Hippocampal formation (tissue), 2 donors: ENCODE measurements at regions not wholly inside any gene's neighbourhood (a gene's known extent, or its start where the extent isn't known, plus 50 kb on each side); places are given as distances from the start of the nearest gene placed in this dataset.
A peak's percentile ranks its signal among the peaks of the same experiment; 100 is the strongest.

Source experiments
- DNase-seq, 2 donors: peaks; one replicate each; lab custom pipeline; 2025; lab: John Stamatoyannopoulos, UW

DNA sequence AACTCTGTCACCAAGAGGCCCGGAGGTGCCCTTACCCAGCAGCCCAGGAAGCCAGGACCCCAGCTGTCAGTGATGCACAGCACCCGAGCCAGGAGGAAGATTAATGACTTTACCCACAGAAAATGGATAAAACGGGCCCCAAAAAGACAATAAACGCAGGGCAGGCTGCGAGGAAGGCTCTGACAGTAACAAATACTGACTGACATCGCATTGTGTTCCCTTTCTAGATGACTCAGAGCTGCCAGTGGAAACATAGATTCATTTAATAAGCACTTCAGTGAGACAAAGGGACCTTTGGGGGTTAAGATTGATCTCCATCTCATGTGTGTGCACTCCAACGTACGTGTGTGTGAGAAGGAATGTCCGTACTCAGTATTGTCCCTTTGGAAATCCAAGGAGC, 225.3 kb upstream of the PPP2R3A start:
- no peak for DNase-seq

DNA sequence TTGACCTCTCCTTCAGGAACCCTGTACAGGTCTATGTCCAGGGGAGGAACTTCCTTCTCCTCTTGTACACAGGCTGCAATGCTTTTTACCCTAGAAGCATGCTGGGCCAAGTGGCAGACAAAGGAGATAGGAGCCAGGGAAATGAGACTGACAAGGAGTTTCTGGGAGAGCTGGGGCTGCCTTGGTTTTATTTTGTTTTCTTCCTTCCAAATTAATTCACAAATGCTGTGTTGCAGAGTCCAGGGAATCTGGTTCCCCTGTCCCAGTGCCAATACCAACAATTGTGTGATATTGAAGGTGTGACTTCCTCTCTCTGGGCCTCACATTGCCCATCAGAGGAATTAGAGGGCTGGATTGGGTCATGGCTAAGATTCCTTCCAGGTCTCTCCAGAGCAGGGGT, 224.8 kb upstream of the PPP2R3A start:
- DNase-seq: no peak

DNA sequence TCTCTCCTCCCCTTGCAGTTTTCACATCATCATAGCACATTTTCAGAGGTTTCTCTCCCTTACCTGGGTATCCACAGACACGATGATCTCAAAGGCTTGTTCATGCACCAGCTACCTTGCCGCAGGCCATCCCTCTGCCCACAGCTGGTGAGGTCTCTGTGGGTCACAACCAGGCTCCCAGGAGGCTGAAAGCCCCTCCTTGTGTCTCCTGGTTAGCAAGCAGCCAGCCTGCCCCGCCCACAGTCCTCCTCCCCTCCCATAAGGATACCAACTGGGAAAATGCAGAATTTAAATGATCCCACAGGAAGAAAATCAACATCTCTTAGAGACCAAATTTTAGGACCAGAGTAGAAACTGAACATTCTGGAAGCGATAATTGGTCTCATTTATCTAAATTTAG, 213.5 kb upstream of the PPP2R3A start:
- no peak for DNase-seq

DNA sequence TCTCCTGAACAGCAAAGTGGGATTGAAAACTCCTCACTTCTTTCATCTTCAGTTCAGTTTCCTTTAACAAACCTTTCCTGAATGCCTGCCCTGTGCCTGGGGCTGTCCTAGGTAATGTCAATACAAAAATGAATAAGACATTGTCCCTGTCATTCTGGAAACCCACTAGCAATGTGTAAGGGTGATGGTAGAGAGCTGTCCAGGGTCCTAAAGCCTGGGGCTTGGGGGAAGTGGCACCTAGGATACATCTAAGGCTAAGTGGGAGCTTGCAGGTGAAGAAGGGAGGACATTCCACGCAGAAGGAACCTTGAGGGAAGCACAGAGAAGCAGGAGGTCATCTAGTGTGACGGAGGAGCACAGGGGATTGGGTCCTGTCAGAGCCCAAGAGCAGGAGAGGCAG, 212.7 kb upstream of the PPP2R3A start:
- no peak for DNase-seq

DNA sequence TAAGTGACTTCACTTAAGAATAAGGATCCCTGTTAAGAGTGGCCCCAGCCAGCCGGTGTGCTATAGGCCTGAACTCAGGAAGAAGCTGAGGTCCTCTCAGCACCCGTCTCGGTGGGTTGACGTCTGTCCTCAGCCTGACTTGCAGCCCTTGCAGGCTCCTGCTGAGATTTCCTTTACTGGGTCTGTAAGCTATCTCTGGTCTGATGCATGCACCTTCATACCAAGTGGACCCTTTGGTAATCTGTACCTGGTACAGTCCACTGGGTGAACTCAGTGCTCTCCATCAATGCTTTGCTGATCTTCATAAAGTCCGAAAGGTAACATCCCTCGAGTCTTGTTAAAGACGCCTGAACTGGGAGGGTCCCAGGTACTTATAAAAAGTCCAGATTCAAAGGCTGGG, 212.0 kb upstream of the PPP2R3A start:
- no peak for DNase-seq

DNA sequence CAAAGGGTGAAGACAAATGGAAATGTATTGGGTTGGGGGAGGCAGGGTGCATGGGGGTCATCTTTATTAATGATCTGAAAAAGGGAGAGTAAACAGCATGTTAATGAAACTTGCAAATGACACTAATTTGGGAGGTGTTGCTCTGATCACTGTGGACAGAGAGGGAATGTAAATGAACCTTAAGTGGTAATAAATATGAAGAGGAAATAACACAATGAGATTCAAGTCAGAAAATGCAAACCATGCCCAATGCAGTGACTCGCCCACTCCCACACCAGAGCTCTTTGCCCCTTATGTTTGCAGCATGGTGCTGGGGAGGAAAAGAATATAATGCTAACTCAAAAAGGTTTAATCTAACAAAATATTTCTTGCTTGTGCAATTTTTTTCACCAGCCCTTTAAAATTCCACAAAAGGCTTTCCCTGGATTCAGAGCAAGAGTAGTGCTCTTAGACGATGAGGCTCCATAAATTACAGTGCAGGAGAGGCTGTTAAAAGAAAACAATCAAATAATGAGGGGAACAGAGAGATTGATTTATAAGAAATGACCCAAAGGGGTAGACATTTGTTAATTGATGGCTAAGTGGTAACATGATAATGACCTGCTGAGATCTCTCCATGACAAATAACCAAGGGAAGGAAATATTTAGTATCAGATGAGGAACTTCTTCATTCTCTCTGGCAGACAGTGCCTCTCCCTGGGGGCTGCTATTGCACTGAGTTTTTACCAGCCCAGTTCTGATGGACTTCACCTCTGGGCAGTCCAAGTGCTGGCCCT, 210.0 kb upstream of the PPP2R3A start:
- no peak for DNase-seq

DNA sequence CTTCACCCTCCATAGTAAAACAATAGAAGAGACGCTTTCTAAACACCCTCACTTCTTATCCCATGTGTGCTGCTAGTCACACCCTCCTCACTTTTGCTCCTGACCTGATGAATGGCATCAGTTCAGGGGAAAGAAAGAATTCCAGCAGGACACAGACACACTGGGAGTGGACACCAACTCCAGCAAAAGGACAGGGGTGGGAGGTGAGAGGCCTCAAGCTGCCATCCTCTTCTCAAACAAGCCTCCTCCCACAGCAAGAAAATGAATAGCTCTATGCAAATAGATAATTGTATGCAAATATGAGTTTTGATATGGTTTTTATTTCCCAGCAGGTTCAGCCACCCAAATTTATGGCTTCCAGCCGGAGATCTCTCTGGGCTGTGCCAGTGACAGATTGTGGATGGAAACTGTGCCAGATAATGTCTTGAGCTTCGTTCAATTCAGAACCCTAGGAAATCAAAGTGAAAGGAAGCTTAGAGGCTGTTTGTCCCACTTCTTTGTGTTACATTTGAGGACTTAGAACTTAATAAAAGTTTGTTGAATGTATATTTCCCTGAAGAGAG, 209.3 kb upstream of the PPP2R3A start:
- DNase-seq: no peak

DNA sequence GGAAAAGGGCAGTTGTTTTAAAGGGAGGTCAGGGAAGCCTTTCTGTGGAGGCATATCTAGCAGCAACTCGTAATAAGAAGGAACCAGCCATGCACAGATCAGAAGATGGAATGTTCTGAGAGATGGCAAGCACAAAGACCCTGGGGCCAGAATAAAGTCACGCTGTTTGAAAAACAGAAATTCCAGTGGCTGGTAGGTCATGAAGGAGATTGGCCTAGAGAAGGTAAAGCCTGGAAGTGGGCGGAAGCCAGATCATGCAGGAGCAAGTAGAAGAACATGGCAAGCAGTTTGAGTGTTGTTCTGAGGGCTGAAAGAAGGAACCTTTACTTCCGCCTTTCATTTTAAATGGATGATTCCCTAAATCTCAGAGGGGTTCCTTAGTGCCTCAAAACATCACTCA, 208.1 kb upstream of the PPP2R3A start:
- DNase-seq: no peak

DNA sequence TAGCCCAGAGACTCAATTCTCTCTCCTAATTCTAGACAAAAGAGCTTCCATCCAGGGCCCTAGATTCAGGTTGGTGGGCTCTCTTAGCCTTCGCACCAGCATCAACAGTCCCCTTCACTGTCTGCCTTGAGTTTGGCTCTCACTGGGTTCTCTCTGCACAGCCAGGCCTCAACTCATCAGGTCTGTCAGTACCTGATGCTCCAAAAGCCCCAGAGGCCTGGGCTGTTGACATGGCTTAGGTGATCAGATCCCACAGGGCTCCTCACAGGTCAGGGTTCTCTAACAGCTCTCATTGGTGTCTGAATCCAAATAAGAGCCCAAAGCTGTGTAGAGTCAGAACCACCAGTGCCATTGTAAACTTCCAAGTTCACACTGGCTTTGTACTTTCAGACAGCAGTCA, 206.6 kb upstream of the PPP2R3A start:
- DNase-seq: no peak

DNA sequence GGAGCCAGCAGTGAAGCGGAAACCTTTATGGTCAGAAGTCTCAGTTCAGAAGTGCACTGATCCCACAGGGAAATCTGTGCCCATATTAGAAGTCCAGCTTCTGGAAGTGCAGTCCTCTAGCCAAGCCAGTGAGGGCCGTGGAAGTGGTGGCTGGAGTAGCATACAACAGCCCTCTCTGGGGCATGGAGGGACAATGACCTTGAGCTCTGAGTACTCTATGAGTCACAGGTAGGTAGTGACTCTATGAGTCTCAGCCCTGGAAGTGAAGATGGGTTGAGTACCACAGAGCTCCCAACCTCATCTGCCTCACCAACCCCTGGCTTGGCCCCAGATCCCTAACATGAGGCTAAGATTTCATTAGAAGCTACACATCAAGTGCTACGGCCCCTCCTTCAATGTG, 205.9 kb upstream of the PPP2R3A start:
- DNase-seq: no peak

DNA sequence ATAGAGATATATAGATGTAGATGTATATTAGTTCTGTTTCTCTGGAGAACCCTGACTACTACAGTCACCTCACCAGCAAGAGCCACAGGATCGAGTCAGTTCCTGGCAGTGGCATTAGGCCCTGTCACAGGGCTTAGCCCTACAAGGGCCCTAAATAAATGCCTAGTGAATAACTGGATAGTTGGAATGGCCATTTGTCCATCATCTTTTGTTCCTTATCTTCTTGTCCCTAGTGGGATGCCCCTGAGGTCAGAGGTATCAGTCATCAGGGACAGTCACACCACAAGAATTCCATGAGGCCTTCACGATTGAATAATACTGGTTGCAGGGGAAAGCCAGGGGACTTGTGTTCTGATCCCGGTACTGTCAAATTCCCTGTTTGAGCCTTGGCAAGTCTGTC, 204.9 kb upstream of the PPP2R3A start:
- no peak for DNase-seq

DNA sequence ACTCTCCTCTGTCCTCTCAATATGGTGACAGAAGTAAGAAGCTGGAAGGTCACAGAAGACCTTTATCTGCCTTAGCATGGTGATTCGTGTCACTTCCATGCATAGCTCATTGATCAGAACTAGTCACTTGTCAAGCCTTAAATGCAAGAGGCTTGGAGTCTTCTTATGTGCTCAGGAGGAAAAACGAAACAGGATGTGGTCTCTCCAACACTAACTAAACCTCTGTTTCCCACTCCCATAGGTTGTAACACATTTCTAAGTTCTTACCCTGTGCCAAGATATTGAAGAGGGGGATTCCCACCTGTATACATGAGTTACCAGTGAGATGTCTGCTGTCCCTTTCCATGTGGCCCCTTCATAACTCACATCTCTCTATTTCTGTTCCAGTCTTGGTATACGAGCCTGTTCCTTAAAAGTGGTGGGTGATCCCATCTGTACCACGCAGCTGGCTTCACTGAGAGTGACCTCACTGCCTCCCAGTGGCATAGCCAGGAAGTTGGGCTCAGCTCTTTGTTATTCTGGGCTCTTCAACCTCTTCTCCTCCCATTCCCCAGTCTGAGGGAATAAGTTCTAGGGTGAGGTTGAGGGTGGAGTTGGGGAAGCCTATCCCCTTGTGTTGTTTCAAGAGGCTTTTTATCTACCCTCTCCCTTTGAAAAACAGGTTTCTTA, 203.2 kb upstream of the PPP2R3A start:
- no peak for DNase-seq

DNA sequence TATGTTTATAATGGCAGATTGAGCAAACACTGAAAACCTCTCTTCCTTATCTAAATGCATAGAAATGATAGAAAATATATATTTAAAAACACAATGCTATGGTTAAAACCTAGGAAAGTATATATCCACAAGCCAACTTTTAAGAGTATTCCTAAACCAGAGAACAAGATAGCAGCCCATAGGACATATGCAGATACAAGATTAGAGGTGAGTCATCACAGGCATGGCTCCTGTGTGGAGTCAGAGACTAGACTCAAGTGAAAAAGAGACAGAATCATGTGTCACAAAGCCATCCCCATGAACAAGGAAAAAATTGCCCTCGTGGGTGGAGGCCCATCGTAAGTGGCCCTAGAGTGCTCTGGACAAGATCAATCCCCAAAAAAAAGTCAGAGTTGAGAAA, 199.4 kb upstream of the PPP2R3A start:
- no peak for DNase-seq

DNA sequence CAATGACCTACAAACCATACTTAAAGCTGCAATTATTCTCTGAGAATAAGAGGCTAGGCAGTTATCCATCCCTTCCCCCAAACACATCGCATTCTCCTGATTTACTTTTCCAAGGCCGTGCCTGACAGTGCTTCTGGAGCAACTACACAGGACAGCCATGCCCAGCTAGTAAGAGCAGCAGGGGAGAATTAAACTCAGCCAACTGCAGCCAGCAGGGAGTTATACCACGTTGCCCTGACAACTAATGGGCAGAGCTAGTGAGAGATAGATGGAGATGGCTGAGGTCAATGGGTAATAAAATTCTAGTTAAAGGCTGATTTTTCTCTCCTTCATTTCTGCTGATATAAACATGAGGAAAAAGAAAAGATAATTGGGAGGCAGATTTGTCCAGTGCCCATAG, 193.8 kb upstream of the PPP2R3A start:
- DNase-seq: no peak

DNA sequence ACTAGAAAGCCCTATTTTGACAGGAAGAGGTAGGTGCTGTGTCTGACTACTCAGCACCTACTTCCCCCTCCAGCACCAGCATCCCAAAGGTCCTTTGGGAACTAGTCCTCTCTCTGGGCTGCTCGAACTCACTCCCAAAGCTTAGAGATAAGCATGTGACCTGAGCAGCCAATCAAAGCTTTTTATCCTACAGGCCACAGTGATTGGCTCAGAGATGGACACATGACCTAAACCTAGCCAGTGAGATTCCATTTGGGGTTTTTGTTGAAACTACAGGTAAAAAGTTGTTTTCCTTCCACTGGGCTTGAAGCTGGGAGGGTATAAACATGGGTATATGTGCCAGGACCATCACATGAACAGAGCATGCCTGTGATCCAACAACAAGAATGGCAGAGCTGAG, 186.5 kb upstream of the PPP2R3A start:
- DNase-seq: no peak

DNA sequence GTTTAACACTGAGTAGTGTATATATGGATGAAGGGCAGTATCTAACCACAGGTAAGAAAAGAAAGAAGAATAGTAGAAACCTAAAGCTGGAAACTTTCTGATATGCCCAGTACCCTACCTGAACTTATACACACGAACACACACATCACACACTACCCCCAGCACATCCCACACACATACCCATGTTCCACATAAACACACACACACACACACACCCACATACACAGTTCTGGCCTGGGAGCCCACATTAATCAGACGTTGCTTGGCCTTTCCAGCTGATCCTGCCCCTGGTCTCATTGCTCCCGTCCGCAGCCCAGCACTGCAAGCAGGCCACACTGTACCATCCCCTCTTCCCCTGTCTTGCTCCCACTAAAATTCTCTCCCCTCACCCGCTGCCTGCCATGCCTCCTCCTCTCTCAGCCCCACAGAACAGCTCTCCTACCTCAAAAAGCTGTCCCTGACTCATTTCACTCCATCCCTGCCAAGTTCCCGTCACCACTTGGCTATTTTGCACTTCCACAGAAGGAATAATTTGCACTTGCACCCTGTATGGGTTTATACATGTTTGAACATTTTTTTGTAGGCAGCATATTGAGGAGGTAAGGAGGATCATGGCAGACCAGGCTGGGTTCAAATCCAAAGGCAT, 185.8 kb upstream of the PPP2R3A start:
- peak in 1 of 2 donors; percentile 44 for DNase-seq

DNA sequence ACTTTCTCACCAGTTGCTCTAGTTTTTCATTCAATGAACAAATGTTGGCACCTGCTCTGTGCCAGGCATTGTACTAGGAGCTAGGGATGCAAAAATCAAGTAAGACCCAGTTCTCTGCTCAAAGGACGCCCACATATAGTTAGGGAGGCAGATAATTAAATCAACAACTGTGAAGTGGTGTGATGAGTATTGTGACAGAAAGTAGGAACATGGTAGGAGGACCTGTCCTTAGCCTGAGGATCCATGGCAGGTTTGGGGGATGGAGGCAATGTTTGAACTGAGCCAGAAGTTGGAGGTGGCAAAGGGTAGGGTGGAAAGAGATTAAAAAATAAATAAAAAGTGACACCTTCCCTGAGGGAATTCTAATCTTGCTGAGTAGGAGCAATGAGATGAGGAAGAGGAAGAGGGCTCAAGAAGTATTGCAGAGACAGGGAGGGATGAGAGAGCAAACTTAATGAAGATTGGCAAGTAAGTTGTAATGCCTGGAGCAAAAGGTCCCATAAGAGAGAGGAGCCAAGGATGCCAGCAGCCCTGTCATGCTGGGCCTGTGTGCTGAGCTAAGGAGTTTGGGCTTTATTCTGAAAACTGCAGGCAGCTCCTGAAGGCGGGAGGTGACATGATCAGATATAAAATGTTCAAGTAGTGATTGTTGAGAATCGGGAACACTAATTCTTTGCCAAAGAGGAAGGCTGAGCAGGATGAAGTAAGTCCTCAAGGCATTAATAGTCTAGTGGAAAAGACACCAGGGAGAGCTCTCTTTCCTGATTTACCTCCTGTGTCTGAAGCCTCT, 184.3 kb upstream of the PPP2R3A start:
- no peak for DNase-seq

DNA sequence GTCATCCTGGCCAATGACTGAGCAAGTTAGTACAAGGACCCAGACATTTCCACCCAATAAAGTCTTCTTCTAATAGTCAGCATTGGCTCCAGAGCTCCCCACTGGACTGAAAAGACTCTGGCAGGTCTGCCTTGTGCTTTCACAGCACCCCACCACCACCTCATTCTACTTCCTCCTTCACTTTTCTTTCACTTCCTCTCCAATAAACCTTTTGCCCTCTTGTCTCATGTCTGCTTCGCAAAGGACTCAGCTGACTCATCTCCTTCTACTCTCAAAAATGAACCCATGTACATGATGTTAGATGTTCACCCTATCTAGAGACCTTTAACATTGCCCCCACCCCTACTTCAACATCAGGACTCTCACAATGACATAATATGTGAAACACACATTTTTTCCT, 181.0 kb upstream of the PPP2R3A start:
- peak in 1 of 2 donors; percentile 3 for DNase-seq

DNA sequence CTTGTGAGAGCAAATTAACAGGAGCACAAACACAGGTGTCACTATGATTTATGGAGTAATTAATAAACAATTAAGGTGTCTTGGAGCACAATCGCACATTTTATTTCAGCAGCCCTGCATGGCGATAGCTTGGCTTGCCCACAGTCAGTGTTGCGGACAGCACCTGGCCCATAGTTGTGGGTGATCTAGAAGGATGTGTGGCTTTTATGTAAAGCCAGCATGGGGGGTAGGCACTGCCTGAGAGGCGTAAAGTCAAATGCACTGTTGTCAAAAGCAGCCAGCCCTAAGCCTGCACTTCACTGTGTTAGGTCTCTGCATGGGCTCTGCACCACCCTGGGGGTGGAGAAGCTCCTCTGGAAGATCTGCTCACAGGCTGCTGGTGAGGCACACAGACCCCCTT, 177.4 kb upstream of the PPP2R3A start:
- no peak for DNase-seq

DNA sequence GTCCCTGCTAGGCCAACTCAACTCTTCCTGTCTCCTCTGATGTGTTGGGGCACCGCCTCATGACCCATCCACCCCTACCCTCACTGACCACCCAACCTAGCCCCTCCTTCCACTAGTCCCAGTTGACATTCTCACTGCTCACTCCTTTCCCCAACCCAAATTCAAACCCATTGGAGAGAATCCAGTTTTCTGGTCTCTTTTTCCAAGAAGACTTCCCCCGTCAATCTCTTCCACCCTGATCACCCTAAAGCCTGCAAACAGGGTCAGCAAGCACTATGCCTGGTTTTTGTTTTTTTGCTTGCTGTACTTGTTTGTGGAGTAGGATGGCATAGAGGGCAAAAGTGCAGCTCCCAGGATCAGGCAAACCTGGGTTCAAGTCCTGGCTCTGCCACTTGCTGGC, 176.6 kb upstream of the PPP2R3A start:
- no peak for DNase-seq

DNA sequence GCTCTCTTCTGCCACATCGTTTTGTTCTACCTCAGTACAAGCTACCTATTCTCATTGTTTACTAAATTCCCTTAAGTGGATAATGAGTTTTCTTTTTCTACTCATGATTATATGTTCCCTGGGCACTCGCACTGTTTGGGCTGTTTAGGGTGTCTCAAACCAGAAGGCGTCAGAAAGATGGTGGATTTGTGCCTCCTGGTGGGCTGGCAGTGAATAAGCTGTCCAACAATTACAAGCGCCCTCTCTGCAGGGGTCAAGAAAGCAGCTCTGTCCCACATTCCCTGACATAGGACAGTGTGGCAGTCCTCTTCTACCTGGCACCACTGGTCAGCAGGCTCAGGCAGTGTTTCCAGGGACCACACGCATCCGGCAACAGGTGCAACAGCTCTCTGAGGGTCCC, 173.4 kb upstream of the PPP2R3A start:
- DNase-seq: no peak

DNA sequence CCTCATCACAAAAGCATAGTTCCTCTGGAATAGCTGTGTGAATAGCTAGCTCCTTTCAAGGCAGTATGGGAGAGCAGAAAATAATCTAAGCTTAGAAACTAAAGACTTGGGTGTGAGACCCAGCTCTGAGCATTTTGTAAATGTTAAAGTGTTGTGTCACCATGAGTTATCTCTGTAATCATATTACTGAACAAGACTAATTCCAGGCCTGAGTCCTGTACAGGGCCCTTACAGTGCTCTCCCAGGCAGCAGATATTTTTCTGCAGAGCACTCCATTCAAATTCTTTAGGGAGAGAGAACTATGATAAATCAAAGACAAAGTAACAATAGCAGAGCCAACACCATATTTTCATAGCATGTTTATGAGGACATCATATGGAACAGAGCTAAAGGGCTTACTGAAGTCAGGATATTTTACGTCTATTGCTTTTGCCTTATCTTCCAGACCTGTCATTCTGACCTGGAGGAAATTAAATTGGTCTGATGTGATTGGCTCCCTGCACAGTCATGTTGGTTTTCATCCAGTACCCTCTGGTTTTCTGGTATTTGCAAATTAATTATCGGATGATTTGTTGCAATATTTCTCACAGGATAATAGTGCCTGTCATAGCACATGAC, 172.6 kb upstream of the PPP2R3A start:
- DNase-seq: no peak
